NCI-H226 (cell line): ENCODE measurements at regions not wholly inside any gene's neighbourhood (a gene's known extent, or its start where the extent isn't known, plus 50 kb on each side); places are given as distances from the start of the nearest gene placed in this dataset.

Experiments used
- DNase-seq: peaks from one replicate; pipeline ENCODE4 v3.0.0-alpha.2; 2015

DNA sequence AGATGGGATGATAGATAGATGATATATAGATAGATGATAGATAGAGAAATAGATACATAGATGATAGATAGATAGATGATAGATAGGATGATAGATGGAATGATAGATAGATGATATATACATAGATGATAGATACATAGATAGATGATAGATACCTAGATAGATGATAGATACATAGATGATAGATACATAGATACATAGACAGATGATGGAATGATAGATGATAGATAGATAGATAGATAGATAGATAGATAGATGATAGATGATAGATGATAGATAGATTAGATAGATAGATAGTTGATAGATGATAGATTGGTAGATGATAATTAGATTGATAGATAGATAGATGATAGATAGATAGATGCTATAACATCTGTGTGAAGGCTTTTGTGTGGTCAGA lies 201.7 kb upstream of the RAB4A start:
- DNase-seq, result no peak

DNA sequence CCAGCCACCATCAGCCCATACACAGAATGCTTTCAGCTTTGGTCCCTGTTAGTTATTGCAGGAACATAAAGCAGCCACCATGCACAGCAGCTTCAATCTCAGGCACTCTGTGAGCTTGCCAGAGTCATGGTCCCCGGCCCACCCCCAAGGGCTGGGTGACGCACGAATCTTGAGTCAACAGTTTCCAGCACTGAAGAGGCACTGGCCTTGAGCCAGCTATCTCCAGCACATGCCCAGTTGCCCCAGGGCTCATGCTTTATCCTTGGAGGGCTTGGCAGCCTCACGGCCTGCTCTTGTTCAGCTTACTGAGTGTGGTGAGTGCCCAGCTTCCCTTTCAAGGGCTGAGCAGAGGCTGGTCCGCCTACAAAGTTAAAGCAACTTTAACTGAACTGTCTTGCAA lies 200.7 kb upstream of the RAB4A start:
- no peak for DNase-seq

DNA sequence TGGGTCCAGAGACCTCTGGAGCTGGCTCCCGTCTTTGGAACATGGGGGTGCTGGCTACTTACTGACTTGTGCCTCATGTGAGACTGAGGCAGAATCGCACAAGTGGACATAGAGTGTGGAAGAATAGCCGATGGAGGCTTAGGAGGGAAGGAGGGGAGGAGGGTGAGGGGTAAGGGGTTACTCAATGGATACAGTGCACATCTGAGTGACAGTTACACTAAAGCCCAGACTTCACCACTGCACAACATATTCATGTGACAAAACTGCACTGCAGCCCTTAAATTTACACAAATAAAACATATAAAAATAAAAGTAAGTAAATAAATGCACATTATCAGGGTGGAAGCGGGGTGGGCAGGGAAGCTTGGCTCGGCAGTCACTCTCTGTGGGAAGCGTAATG lies 197.7 kb upstream of the RAB4A start:
- DNase-seq, result no peak

DNA sequence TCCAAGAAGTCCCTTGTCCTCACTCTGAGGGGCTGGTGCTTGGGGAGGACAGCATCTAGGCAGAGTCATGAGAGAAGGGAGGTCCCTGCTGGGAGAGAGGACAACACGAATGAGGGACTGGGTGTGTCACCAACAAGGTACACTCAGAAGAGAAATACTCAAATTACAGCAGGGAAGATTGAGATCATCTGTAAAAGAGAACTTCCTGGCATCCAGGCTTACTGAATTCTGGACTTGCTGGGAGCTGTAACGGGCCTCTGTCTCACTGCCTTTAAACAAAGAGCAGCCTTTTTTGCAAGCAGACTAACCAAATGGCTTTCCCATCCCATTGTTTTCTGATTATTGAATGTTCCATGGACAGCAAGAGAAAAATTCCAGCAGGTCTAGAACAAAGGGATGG lies 195.7 kb upstream of the RAB4A start:
- DNase-seq, result no peak

DNA sequence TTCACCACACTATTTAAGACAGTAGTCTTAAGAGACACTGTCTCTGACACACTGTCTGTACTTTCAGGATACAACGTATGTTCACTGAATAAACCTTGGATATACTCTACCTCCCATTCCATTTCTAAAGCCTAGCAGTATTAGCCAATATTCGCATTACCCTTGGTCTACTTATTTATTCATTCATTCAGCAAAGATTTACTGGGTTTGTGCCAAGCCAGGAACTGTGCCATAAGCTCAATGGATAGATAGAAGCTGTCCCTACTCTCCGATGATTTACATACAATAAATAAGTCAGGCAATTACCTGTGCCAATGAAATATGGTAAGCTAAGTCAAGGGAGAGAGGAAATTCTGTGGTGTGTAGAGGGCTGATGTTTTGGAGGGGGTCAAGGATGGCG lies 195.2 kb upstream of the RAB4A start:
- DNase-seq, result no peak

DNA sequence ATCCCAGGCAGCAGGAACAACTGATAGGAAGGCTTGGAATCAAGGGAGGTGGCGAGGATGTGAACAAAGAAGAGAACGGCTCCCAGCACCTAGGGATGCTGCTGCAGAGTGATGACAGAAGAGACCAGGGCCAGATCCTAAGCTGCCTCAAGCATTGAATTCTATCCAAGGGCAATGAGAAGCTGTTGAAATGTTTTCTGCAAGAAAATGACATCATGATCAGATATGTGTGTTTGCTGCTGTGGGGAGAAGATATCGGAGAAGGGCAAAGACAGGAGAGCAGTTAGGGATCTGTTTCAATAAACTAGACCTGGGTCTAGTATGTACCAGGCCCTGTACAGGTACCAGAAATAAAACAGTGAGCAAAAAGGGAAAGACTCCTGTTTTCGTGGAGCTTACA lies 194.7 kb upstream of the RAB4A start:
- DNase-seq, result no peak

DNA sequence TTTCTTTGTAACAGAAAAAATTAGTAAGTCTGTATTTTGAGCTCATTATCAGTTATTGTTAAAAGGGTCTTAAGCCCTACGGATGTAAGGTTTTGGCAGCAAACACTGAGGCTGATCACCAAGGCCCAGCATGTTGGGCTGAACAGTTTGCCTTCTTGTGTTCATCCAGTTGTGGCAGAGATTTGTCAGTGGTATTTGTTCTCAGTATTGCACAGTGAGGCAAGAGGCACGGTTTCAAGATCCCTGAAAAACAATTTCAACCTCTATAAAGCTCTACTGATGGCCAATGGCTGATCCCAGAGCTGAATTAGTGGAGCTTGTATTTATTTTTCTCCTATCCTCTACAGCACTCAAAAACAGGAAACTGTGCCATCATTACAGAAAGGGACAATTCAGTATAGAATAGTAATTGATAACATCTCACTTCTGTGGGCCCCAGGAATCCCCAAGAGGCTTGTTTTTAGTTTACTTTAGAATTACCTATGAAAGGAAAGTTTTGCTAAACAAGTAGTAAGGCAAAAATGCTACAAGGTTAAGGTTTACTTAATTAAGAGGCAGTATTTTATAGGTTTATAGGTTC lies 191.8 kb upstream of the RAB4A start:
- no peak for DNase-seq

DNA sequence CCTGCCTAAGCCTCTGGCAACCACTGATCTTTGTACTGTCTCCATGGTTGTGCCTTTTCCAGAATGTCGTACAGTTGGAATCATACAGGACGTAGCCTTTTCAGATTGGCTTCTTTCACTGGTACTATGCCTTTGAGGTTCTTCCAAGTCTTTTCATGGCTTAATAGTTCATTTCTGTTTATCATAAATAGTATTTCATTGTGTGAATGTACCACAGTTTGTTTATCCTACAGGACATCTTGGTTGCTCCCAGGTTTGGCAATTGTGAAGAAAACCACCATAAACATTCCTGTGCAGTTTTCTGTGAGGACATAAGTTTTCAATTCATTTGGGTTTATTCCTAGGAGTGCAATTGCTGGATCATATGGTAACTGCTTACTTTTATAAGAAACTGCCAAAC lies 190.6 kb upstream of the RAB4A start:
- DNase-seq, result no peak

DNA sequence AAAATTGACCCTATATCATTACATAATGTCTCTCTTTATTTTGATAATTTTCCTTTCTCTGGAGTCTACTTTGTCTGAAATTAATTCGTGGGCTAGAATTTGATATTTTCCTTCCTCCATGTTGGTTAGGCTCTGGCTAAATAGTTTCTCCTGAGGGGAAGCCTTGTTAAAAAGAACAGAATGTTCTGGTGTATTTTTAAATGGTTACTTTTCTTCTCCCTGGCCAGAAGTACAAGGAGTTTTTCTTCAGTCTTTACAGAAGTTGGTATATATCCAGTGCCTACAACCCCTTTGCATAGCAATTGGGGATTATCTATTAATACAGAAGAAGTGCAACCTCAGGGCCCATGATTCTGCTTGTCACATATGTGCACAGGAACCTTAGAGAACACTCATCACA lies 185.6 kb upstream of the RAB4A start:
- no peak for DNase-seq

DNA sequence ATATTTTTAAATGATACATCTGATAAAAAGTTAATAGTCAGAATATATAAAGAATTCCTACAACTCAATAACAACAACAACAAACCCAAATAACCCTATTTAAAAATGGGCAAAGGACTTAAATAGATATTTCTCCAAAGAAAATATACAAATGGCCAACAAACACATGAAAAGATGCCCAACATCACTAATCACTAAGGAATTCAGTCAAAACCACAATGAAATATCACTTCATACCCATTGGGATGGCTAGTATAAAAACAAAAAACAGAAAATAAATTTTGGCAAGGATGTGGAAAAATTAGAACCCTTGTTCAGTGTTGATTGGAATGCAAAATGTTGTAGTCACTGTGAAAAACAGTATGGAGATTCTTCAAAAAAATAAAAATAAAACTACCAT lies 184.8 kb upstream of the RAB4A start:
- DNase-seq, result no peak

DNA sequence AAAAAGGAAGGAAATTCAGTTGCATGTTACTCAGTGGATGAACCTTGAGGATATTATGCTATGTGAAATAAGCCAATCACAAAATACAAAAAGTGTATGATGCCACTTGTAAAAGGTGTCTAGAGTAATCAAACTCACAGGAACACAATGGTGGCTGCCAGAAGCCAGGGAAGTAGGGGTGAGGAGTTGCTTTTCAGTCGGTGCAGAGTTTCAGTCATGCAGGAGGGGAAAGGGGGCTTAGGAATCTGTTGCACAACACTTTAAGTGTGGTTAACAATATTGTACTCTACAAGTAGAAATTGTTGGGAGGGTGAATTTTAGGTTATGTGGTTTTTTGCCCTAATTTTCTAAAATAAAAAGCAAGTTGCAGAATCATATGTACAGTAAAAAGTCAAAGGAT lies 184.2 kb upstream of the RAB4A start:
- no peak for DNase-seq

DNA sequence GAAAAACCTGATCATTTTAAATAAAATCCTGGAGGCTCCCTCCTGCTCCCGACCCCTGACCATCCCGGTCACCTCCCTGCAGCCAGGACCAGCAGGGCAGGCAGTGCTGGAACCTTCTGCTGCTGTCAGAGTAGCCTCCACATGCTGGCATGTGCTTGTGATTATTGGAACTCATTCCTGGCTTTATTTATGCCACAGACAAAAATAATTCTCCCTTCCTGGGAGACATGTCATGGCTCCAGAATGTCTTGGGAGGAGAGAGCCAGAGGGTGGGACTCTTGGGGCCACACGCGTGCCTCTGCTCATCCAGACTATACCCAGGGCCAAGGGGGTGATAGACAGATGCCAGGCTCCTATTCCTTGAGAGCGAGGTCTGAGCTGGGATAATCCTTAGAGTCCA lies 183.6 kb upstream of the RAB4A start:
- DNase-seq, result no peak

DNA sequence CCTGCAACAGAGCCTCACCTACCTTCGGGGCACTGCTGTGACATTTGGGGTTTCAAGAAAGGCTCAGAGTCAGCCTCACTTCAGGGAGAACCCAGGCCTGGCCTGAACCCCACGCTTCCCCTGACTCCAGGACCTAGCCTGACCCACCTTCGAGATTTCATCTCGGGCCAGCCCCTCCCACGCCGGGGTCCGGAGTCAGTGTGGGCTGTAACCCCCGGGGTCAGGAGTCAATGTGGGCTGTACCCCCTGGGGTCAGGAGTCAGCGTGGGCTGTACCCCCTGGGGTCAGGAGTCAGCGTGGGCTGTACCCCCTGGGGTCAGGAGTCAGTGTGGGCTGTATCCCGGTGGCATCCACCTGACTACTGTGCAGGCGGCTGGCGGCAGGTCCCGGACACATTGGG lies 183.0 kb upstream of the RAB4A start:
- no peak for DNase-seq

DNA sequence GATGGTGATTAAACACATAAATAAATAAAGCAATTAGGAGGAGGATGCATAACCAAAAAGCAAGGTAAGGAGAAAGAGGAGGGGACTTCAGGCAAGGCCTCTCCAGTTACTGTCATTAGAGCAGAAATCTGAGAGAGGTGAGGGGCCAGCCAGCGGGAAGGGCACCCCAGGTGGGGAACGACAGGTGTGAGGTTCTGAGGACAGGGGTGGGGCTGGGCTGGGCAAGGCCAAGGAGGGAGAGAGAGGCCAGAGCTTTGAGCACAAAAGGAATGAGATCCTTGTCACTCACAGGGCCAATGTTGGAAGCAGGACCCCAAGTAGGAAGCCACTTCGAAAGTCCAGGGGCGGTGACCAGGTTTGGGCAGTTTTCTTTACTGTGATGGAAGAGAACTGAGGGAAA lies 182.2 kb upstream of the RAB4A start:
- no peak for DNase-seq

DNA sequence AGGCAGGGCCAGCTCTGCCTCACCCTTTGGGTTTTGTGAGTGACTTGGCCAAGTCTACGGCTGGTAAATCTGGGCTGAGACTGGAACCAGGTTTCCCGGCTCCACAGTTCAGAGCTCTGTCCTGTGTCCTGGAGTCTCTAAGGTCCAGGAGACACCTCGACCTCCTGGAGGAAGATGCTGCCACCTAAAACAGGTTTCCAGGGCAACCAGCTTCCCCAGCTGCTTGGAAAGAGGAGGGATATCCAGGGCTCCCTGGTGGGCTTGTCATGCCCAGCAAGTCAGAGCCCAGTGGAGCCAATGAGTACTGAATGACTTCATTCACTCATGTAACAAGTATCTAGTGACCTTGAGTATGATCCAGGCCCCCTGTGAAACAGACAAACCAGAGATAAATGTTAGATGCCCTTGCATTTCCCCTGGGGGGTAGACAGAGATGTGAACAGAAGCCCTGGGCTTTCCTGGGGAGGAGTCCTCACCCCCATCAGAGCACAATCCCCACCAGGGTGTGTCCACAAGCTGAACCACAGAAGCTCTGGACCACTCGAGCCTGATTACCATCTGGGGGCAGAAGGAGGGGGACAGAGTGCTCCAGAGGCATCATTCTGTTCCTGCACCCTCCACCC lies 181.2 kb upstream of the RAB4A start:
- DNase-seq, result no peak

DNA sequence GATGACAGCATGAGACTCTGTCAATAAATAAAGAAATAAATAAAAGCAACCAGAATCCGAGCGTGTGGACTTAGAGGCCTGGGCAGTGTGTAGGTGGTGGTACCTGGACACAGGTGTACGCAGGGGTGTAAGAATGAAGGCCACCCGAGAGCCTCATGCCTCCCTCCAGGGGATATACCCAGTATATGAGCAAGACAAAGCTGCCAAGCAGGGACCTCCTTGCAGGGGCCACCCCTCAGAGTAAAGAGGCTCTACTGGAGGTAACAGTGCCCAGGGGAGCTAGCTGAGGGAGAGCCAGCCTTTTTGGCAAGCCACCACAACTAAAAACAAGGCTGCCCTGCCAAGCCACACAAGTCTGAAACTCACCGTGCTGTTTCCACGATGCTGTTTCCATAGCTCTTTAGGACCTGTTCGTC lies 179.2 kb upstream of the RAB4A start:
- no peak for DNase-seq

DNA sequence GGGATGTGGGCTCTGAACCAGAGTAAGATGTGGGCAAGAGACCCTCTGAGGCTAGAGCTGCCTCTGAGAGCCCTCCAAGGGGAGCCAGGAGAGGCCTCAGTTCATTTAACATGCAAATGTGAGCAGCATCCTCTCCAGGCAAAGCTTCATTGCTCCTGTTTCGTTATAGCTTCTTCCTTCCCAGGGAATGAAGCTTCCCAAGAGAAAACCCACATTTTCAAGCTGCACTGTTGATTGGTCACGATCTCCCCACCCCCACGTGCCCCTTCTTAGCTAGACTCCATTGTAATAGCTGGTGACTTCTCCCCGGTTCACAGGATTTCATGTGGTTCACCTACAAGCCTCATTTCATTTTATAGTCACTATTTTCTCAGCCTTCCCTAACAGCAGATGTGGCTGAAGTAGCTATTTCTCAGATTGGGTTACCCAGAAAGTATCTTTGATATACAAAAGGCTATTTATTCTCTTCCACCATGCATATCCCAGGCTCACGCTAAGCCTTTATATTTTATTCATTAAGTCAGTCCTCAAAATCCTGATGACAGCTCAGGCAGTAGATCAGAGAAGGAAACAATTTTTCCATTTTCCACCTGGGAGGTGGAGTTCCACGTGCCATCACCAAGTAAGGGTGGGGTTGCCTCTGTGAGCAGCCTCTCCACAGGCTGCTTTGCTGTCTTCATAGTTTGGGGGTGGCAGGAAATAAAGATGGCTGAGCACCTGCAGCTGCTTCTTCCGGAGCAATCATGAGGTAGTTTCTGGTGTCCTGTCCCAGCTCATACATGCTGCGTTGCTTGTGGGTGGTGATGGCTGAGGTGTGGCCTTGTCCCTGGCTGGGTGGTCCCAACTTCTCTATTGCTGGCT lies 178.3 kb upstream of the RAB4A start:
- no peak for DNase-seq

DNA sequence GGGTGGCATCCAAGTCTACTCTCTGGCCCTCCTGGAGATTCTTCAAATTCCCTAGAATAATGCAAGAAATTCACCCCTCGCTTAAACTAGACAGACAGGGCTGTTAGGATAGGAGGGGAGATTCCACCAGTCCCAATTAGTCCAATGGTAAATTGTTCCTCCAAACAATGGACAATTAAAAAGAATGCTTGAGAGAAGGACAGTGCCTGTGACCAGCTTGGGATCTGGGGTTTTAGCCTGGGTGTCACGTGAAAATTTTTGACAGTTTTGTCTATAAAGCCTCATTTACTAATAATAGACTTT lies 177.7 kb upstream of the RAB4A start:
- no peak for DNase-seq

DNA sequence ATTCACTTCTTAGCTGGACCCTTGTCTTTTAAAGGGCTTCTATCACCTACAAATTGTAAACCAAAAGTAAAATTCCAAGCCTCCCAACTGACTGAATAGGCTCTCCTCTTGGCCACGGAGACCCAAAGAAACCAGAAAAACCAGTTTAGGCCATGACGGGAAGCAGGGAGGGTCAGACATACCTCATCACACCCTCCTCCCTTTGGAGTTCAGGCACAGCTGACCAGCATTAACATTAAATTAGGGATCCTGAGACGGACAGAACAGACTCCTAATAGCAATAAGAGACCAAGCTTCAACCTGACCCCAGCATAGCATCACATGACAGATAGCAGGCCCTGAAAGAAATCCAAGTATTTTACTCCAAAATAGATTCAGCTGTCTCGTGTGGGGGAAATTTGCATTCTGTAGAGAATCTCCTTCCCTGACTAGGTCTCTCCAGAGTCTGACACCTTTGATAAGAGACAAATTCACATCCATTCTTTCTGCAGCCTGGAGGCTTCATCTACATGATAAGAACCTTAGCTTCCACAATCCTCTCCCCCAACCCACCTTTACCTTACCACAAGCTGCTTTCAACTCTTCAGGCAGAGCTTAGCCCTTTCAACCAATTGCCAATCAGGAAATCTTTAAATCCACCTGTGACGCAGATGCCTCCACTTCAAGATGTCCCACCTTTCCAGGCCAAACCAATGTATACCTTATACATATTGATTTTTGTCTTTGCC lies 177.1 kb upstream of the RAB4A start:
- no peak for DNase-seq

DNA sequence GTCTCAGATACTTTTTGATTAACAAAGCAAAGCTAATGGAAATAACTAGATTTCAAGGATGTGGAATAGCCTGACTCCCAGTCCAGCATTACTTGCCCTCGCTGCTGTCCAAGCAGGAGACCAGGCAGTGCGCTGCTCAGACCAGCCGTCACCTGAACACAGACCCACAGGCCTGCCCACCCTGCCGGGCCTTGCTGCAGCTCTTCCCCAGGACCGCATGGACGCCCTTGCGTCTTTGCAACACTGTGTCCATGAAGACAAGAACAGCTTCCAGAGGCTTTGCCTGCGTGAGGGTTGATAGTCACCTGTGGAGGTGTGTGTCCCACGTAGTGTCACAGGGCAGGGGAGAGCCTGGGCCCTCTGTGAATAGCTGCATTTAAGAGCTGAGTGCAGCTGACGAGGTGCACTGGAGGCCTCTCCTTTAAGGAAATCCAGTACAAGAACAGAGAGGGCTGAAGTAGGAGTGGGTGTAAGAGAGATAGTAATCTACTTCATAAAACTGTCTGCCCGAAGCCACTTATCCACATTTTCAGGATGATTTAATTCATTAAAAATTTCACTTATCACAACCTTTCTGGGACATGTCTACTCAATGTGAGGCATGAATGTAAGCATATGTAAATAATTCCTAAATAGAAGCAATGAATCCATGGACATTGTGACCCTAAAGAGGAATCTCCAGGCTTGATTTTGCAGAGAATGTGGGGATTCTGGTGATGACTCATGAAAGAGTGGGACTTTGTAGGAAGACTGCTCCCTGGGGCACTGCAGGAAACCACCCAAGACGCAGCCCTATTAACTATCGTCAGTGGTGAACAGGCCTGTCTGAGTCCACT lies 176.2 kb upstream of the RAB4A start:
- DNase-seq, result no peak

DNA sequence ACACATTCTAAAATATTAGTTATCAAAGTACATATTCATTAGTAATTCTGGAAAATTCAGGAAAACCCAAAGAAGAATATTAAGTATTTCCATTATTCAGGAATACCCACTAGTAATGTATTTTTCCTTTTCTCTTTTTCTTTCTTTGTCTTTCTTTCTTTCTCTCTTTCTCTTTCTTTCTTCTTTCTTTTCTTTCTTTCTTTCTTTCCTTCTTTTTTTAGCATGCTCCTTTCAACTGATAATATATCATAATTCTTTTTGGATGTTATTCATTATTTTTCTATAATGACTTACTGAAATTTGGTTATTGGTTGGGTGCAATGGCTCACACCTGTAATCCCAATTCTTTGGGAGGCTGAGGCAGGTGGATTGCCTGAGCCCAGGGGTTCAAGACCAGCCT lies 175.6 kb upstream of the RAB4A start:
- DNase-seq, result no peak

DNA sequence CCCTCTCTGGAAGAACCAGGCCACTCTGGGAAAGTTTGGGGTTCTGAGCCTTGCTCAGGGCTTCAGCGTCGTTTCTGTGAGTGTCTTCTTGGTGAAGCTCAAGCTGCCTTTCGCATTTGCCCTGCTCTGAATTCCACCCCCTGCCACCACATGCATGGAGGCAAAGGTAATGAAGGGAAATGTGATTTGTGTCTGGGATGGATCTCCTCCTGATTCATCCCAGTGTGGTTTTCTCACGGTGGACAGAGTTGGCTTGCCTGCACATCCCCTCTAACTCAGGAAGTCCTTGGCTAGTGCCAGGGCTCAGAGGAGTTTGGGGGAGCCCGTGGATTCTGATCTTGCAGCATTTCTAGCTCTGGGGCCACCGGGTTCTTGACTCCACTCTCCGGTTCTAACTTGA lies 173.6 kb upstream of the RAB4A start:
- no peak for DNase-seq

DNA sequence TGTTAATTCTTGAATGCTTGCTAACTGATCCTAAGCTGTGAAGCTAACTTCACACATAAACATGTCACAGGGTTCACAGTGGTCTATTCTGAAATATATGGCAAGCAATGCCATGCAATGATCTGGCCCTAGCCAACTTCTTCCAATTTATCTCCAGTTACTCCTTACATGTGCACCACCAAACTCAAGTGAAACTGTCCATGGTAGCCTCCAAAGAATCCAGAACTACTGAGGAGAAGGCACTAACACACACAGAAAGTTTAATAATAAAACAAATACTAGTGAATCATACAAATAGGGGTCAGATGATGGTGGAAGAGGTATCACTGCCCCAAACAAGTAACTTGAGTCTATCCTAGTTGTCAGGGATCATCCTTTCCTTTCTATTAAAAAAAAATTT lies 172.6 kb upstream of the RAB4A start:
- DNase-seq, result no peak
